Fibroblast of the aortic adventitia (primary cell): ENCODE measurements at regions not wholly inside any gene's neighbourhood (a gene's known extent, or its start where the extent isn't known, plus 50 kb on each side); places are given as distances from the start of the nearest gene placed in this dataset.

Experiments
- DNase-seq: peaks from one replicate; pipeline ENCODE4 v3.0.0-alpha.2; 2010; ENCODE audit warnings: low read depth
- H3K4me3 ChIP-seq: 2 replicates; pipeline ENCODE4 v1.5.1; 2011; ENCODE audit warnings: low read depth, mild to moderate bottlenecking, control low read depth, low read length, moderate library complexity
- CTCF ChIP-seq: IDR thresholded peaks from 2 replicates; pipeline ENCODE4 v1.5.1; 2011; ENCODE audit warnings: mild to moderate bottlenecking, low read length, control low read depth, inconsistent platforms; ENCODE audit not compliant: insufficient read depth

GRCh38 chrX:38991656-38992440 lies 190.6 kb downstream of the MID1IP1 start:
- DNase-seq: no peak
- TF ChIP-seq CTCF: no peak
- H3K4me3 ChIP-seq: no peak overlapping the region

- no peak overlapping the region for H3K4me3 ChIP-seq
- DNase-seq: no peak
- no peak for TF ChIP-seq CTCF
Measured at GRCh38 chrX:38992441-38993096, 191.3 kb downstream of the MID1IP1 start.

- no peak for DNase-seq
- no peak for TF ChIP-seq CTCF
- H3K4me3 ChIP-seq: no peak overlapping the region
Measured at GRCh38 chrX:38993500-38993899, 192.2 kb downstream of the MID1IP1 start.

- TF ChIP-seq CTCF: no peak
- no peak for DNase-seq
- no peak overlapping the region for H3K4me3 ChIP-seq
Measured at GRCh38 chrX:38999099-38999498, 197.8 kb downstream of the MID1IP1 start.

- peak; percentile 49 for DNase-seq
- H3K4me3 ChIP-seq: no peak overlapping the region
Measured at GRCh38 chrX:38999967-39000745, 198.9 kb downstream of the MID1IP1 start.

More at GRCh38 chrX:38999967-39000745, 198.9 kb downstream of the MID1IP1 start:
- TF ChIP-seq CTCF: no peak
